GM21423 (cell line): ENCODE measurements at regions not wholly inside any gene's neighbourhood (a gene's known extent, or its start where the extent isn't known, plus 50 kb on each side); places are given as distances from the start of the nearest gene placed in this dataset.
"Not testable (repeated sequence)": the region's sequence is repeated elsewhere in the genome, so short reads cannot be mapped to it uniquely, and the experiment has no call there.

Experiments
- ATAC-seq: cut with Tn5 transposase; IDR thresholded peaks from one replicate; pipeline ENCODE4 v1.9.1; 2021; ENCODE audit warnings: mild to moderate bottlenecking, moderate library complexity; ENCODE audit not compliant: unreplicated experiment

DNA sequence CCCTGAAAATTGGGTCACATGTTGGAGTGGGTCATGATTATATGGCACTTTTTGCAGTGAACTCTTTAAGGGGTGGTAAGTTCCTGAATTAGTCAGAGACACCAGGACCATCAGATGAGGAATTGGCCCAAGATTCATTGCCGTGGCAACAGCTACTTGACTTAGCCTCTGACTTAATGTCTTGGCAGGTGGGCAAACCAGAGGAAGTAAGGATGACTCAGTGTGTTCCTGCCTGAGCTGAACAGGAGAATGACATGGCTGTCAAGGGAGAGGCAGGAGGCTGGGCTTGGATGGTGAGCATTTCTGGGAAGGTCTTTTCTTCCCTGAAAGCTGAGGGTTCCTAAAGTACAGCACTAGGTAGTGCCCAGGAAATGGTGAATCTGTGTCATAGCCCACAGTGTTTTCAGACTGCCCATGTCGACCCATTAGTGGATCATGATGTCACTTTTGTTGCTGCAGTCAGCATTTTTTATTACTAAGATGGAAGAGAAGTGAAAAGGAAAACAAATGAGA is 170.1 kb upstream of the PWP1 start:
- ATAC-seq, result peak; percentile 49

DNA sequence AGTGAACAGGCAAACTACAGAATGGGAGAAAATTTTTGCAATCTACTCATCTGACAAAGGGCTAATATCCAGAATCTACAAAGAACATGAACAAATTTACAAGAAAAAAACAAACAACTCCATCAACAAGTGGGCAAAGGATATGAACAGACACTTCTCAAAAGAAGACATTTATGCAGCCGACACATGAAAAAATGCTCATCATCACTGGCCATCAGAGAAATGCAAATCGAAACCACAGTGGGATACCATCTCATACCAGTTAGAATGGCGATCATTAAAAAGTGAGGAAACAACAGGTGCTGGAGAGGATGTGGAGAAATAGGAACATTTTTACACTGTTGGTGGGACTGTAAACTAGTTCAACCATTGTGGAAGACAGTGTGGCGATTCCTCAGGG is 167.8 kb upstream of the PWP1 start:
- ATAC-seq, result not testable (repeated sequence)

DNA sequence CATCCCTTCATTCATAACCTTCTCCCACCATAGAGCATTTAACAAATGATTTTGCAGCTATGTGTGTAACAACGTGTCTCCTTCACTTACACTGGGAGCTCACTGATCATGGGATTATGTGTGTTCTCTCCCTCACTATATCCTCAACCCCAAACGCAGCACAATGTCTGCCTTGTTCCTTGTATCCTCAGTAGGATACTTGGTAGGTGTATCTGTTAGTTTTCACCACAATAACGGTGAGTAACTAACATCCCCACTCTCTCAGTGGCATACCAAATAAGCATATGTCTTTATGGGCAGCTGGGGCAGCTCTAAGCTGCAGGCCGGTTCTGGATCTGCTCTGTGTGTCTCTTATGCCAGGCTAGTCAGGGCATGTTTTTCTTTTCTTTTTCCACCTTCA is 166.7 kb upstream of the PWP1 start:
- no peak for ATAC-seq

DNA sequence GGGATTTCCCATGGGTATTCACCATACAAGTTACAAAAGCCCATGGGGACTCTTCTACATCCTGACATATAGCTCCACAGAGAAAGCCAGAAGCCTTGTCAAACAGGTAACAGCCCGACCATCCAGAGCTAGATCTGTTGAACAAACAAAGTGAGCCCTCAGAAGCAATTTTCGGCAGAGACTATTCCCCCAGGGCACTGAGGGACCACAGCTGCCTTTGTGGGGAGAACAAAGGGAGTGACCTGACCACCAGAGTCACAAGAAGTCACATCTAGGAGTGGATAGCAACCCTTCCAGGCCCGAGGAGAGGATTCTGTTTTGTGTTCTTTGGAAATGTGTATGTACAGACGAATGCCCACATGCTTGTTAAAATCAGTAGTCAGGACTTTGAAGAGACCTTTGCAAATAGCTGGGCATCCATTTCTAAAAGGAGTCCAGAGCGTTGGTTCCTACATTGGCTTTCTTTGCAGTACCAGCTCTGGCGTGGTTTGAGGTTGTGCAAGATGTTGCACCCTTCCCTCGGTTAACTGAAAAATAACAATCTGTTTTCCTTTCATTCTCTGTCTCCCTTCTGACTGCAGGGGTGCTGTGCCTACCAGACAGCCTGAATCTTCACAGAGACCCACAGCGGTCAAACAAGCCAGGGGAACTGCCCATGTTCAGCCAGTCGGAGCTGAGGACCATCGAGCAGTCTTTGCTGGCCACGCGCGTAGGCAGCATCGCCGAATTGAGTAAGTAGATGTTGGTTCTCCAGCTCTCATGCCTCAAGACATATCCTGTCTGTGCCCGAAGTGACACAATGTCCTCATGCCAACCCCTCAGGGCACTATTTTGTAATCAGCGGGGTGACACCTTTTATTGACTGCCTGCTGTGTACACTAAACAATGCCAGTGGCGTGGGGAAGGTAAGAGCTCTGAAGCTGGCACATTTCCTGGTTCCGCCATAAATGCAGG is 165.4 kb upstream of the PWP1 start:
- no peak for ATAC-seq

DNA sequence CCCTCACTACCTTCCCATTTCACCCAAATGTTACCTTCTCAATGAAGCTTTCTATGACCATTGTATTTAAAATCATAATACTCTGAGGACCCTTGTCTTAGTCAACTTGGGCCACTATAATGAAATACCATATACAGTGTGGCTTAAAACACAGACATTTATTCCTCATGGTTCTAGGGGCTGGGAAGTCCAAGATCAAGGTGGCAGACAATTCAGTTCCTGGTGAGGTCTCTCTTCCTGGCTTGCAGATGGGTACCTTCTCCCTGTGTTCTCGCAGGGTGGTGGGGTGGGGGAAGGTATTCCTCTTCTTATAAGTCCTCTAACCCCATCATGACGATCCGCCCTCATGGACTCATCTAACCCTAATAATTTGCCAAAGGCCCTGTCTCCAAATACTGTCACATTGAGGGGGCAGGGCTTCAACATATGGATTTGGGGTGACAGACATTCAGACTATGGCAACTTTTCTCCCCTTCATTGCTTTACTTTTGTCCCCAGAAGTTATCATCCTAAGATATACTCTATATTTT is 163.7 kb upstream of the PWP1 start:
- no peak for ATAC-seq

DNA sequence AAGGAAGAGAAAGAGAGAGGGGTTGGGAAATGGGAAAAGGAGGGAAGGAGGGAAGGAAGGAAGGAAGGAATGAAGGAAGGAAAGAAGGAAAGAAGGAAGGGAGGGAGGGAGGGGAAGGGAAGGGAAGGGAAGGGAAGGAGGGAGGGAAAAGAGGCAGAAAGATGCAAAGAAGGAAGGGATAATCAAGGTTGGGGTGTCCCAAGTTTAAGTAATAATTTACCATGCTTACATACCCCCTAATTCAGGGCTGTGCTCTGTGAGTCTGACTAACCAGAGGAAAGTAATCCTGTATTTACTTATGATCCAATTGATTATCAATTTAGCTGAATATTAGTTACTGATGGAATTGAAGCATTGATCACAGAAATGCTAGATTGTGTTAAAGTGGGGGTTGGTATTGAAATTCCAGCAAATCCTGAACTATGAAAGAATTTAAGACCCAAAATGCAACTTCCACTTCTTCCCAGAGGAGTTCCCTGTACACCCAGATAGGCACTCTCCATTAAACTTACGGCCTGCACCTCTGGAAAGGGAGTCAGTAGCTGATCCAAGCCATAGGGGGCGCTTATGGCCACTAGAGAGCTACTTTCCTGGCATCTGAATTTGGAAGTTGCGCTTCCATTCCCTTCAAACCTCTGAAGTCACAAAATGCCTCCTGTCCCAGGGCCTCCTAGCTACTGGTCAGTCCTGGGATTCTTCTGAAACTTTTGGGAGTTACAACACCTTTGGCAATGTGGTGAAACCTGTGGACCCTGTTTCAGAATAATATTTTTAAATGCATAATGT is 162.7 kb upstream of the PWP1 start:
- no peak for ATAC-seq

DNA sequence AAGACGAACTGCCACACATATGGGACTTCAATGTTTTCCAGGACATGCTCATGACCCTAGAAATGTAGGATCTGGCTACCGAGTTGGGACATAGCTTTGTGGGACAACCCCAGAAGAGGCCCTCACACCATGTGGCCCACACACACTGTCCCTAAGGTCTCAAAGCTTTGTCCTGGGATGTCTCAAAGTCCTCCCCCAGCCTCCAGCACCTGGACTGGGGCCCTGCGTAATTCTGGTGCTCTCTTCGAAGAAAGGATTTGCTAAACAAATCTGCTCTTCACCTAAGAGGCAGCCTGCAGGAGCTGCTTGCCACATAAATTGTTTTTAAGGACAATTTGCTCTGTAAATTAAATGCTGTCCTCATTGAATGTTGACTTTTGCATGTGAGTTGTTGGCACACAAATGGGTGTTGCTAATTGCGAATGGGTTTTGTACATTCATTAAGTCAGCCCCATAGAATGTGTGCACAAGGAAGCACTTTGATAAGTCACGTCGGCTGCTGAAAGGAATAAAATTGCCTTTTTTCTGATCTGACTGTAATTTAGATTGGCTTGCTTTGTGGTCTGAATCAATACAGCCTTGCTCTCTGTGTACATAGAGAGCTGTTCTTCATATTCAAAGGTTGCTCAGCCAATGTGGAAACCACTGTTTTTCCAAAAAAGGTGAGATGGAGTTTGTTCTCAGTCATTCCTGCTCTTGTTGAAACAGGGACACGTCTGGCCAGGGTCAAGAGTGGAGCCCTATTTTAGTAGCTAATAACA is 161.6 kb upstream of the PWP1 start:
- ATAC-seq, result no peak

DNA sequence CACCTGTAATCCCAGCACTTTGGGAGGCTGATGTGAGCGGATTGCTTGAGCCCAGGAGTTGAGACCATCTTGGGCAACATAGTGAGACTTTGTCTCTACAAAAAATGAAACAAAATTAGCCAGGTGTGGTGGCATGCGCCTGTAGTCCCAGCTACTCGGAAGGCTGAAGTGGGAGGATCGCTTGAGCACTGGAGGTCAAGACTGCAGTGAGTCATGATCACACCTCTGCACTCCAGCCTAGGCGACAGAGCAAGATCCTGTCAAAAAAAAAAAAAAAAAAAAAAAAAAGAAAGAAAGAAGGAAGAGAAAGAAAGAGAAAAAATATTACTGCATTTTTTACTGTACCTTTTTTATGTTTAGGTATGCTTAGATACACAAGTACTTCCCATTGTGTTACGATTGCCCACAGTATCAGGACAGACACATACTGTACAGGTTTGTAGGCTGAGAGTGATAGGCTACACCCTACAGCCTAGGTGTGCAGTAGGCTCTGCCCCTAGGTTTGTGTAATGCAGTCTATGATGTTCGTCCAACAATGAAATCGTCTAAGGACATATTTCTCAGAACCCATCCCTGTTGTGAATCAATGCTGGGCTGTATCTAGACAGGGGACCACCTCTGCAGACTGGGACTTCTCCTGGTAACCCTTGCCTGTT is 160.4 kb upstream of the PWP1 start:
- no peak for ATAC-seq

DNA sequence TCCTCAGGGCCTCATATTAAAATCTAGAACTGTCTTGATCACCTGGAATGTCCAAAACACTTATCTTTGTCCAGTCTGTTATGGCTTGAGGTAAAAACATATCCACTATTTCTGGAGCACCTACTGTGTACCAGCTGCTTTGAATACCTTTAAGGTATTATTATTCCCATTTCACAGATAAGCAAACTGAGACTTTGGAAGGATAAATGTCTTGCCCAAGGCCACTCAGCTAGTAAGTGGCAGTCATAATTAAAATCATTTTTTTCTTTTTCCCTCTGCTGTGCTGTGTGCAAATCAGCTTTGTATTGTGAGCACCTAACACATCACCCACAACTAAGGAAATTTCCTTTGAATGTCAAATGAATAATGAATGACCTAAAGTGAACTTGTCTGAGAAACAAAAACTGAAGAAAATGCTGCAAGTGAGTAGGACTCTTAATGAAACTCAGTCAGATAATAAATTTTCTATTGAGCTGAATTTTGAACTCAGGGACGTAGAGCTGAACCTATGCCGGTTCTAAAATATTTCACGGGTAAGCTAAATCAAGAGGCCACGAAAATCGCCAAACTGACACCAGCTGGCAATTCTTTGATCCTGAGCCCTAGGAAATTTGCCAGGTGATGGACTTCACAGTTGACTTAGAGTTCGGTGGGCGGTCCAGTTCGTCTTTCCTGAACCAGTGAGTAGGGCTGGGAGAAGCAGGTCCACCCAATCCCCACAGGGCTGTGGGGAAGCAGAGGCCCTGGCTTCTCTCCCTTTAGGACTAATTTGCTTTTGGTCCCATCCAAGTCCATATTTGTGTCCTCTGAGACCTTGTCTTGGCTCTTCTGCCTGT is 159.7 kb upstream of the PWP1 start:
- no peak for ATAC-seq

DNA sequence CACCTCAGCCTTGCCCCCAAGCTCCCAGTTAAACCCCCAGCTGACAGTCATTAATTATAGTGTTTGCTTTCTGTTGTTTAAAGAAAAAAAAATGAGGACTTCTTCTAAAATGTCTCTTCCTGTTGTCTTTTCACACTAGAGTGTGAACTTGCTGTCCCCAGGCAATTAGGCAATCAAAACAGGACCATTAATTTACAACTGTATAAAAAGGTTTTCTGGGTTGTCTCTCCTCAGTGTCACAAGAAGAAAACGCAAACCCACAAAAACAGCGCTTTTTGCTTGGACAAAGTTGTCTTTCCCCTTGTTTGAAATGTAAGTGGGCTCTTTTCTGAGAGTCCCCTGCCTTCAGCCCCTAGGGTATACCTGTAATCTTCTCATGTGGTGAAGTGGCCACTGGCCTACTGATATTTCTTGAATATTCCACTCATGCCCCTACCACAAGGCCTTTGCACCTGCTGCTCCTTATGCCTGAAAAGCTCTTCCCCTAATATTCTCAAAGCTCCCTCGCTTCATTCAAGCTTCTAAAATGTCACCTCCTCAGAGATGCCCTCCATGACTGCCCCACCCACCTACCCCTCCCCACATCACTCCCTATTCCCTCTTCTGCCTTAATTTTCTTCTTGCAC is 158.9 kb upstream of the PWP1 start:
- ATAC-seq, result no peak

DNA sequence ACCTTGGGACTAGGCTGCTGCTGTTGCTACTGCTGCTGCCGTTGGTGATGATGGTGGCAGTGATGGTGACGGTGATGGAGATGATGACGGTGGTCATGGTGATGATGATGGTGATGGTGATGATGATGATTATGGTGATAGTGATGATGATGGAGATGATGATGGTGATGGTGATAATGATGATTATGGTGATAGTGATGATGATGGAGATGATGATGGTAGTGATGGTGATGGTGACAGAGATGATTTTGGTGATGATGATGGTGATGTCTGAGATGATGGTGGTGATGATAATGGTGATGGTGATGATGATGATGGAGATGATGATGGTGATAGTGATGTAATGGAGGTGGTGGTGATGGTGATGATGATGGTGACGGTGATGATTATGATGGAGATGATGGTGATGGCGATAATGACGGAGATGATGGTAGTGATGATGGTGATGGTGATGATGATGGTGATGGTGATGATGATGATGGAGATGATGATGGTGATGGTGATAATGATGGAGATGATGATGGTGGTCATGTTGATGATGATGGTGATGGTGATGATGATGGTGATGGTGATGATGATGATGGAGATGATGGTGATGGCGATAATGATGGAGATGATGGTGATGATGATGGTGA is 156.8 kb upstream of the PWP1 start:
- no peak for ATAC-seq

DNA sequence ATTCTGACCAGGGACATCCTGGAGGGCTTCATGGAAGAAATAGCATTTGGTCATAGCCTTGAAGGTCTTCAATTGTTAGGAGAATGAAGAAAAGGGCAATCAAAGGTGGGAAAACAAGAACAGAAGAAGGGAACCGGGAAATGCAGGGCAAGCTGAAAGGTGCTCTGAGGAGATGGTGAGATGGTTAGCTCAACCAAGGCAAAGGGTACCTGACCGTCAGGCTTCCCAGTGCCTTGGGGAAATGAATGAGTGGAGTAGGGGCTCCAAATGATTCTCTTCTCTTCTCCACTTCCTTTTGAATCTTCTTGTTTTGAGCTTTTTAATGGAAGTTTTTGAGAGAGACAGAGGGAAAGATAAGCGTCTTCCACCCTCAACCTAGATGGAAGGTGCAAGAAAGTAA is 155.6 kb upstream of the PWP1 start:
- ATAC-seq, result no peak

DNA sequence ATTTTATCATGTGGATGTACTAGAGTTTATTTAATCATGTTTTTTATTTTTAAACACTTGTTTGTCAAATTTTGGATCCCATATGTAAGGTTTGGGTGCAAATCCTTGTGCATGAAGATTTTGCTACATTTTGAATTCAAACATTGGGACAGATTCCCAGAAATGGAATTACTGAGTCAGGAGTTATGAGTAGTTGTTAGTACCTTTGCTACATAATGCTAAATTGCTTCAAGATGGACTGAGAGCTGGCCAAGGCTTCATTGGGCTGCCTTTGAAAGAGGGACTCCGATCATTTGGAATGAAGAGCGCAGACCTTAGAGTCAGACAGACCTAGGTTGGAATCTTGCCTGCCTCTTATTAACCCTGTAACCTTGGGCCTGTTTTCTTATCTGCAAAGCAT is 154.9 kb upstream of the PWP1 start:
- no peak for ATAC-seq

DNA sequence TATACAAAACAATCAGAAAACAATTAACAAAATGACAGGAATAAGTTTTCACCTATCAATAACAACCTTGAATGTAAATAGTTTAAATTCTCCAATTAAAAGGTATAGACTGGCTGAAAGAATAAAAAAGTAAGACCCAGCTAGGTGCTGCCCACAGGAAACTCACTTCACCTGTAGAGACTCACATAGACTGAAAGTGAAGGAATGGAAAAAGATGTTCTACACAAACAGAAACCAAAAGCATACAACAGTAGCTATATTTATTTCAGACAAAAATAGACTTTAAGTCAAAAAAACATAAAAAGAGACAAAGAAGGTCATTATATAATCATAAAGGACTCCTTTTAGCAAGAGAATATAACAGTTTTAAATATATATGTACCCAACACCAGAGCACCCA is 152.4 kb upstream of the PWP1 start:
- ATAC-seq, result peak; percentile 86

DNA sequence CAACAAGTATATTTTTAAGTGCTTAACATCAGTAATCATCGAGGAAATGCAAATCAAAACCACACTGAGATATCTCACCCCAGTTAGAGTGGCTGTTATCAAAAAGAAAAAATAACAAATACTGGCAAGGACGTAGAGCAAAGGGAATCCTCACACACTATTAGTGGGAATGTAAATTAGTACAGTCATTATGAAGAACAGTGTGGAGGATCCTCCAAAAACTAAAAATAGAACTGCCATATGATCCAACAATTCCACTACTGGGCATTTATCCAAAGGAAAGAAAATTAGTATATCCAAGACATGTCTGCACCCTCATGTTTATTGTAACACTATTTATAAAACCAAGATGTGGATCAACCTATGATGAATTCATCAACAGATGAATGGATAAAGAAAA is 149.0 kb upstream of the PWP1 start:
- ATAC-seq, result no peak

DNA sequence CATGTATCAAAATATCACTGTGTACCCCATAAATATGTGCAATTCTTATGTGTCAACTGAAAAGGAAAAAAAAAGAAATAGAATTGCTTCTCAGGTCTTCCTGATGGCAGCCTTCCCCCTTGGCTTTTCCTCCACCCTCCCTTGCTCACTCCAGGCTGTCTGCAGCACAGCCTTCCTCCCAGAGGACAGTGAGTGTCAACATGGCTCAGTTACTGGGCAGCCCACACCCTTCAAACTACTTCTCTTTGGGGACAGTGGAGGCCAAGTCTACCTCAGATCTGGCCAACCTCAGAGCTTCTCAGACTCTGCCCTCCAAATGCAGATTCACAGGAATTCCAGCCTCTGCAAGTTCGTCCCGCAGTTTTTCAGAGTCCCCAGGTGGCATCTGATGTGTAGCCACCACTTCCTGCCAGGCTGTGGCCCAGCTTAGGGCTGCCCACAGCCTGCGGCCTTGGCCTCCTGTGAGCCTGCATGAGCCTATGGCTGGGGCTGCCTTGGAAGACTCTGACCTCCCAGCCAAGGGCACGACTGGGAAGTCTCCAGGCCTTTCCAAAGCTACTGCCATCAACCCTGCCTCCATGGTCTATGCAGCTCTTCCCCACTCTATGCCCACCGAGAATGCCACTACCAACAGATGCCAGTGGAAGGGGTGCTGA is 148.0 kb upstream of the PWP1 start:
- no peak for ATAC-seq

DNA sequence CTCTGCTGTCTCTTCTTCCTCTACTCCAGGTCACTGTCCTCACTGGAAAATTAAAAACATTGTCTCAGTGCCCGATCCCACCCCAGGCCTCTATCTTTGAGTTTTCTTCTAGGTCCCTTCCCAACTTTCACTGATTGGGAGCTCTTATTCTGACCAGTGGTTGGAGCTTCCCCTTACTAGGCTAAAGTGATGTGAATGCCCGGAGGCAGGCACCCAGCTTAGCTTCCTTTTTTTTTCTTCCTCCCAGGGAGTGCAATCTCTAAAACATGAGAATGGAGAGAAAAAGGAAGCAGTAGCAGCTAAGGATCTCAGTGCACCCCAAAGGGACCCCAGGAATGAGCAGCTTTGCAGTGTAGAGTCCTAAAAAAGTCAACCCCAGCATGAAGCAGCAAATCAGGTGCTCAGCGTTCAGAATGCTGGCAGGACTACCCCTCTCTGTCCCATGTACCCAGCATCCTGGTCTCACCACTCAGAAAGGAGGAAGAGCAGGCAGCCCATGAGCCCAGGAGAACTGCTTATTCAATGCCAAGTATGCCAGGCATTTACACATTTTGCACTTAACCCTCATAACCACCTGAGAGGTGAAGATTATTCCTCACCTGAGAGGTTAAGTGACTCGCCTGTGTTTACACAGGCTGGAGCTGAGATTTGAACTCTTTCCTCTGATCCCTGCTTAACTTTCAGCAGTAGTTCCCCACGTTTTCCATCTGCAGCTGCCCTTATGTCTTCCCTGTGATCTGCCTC is 146.2 kb upstream of the PWP1 start:
- no peak for ATAC-seq
